Astrocyte of the spinal cord (primary cell): ENCODE measurements at regions not wholly inside any gene's neighbourhood (a gene's known extent, or its start where the extent isn't known, plus 50 kb on each side); places are given as distances from the start of the nearest gene placed in this dataset.

Experiments
- DNase-seq: peaks from one replicate; pipeline ENCODE4 v3.0.0; 2011; ENCODE audit warnings: low read depth, low spot score
- H3K4me3 ChIP-seq: 2 replicates; pipeline ENCODE4 v1.5.1; 2011; ENCODE audit warnings: low read depth, mild to moderate bottlenecking, low read length, moderate library complexity
- in situ Hi-C: cut with HindIII; loops from 2 replicates; pipeline ENCODE4 v1.10.0; 2017; ENCODE audit warnings: low sequenced_read_pairs
- TF ChIP-seq, protein P1 (sequence below): IDR thresholded peaks from 2 replicates; pipeline ENCODE4 v1.5.1; 2012; ENCODE audit warnings: low read depth, mild to moderate bottlenecking, low read length, inconsistent platforms

DNA sequence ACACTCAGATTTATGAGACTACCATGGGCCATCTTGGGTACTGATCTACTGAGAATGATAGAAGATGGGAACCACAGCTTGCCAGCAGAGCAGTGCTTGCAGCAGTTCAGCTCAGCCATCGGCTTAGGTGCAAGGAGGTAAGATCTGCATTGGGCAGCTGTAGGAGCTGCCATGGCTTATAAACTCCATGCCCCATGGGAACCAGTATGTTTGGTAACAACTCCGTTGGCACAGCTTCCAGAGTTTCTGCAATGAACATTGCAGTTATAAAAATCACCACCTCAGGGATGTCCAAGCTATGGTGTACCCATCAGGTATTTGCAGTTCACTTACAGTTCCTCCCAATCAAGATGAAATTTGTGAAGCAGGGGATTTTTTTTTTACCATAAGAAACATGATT lies 299.1 kb upstream of the ROPN1 start:
- no peak overlapping the region for H3K4me3 ChIP-seq
- DNase-seq, result no peak
- TF ChIP-seq, protein P1, sequence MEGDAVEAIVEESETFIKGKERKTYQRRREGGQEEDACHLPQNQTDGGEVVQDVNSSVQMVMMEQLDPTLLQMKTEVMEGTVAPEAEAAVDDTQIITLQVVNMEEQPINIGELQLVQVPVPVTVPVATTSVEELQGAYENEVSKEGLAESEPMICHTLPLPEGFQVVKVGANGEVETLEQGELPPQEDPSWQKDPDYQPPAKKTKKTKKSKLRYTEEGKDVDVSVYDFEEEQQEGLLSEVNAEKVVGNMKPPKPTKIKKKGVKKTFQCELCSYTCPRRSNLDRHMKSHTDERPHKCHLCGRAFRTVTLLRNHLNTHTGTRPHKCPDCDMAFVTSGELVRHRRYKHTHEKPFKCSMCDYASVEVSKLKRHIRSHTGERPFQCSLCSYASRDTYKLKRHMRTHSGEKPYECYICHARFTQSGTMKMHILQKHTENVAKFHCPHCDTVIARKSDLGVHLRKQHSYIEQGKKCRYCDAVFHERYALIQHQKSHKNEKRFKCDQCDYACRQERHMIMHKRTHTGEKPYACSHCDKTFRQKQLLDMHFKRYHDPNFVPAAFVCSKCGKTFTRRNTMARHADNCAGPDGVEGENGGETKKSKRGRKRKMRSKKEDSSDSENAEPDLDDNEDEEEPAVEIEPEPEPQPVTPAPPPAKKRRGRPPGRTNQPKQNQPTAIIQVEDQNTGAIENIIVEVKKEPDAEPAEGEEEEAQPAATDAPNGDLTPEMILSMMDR, result no peak
- in situ Hi-C loops, result no loop called here

DNA sequence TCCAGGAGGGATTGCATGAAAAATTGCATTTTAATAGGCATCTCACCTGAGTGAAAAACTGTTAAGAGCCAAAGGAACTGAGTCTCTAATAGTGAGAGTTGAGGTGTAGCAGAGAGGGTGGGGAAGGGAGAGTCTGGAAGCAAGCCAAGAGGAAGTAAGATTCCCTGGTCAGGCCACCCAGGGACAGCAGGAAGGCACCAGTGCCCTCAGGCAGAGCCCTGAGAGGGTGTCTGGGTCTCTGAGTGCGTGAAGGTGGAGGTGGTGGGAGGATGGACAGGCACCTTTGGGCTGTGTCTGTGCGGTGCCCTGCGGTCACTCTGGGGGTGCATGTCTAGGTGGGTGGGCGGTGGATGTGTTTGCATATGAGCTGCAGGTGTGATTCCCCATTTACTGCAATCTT lies 300.4 kb upstream of the ROPN1 start:
- no peak for DNase-seq
- TF ChIP-seq, protein P1, result no peak
- in situ Hi-C loops, result no loop called here
- no peak overlapping the region for H3K4me3 ChIP-seq

DNA sequence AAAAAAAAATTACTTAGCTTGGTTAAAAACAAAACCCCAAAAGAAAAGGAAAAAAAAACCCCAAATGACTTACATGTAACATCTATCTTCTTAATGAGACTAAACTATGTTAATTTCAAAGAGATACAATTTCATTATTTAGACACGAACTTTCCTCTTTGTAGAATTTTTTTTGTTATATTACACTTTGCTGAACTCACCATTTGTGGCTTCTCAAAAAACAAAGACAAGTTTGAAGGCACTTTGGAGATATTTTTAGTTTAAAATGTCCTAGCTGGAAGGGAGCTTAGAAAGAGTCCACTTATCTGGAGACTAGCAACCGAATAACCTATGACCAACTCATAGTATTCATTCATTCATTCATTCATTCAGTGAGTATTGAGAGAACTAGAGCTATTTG lies 301.7 kb upstream of the ROPN1 start:
- no peak overlapping the region for H3K4me3 ChIP-seq
- in situ Hi-C loops, result no loop called here
- DNase-seq, result no peak

DNA sequence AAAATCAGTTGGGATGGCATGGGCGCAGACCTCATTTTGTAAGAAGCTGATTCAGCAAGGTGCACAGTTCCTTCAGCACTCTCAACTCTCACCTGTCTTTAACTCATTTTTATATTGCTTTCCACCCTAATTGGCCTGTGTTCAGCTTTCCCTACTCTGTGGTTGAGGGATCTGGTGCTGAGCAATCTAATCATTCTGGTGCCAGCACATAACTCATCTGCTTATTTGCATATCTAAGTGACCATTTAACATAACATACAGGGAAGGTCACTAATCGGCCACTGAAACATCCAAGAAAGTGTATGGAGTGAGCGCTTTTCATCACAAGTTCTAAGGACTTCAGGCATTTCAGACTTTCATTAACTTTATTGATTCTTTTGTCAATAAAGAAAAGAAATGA lies 303.4 kb upstream of the ROPN1 start:
- in situ Hi-C loops, result no loop called here
- TF ChIP-seq, protein P1, result no peak
- DNase-seq, result no peak
- no peak overlapping the region for H3K4me3 ChIP-seq

More for the DNA sequence above, 301.7 kb upstream of the ROPN1 start:
- TF ChIP-seq, protein P1, result no peak

DNA sequence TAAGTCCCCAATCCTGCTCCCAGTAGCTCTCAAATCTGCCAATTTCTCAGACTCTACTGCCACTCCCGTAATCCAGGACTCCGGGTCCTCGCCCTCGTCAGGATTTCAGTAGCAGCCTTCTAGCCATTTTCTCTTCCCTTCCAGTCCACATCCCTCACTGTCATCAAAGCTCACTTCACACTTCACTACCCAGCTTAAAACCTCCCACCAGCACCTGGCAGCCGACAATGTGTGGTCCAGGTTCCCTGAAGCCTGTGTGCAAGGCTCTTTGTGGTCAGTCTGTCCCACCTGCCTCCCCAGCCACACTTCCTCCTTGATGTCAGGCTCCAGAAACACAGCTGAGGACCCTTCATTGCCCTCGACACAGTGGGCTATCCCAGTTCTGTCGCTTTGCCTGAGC lies 304.5 kb upstream of the ROPN1 start:
- DNase-seq, result no peak
- in situ Hi-C loops, result no loop called here
- H3K4me3 ChIP-seq, result no peak overlapping the region
- TF ChIP-seq, protein P1, result no peak

DNA sequence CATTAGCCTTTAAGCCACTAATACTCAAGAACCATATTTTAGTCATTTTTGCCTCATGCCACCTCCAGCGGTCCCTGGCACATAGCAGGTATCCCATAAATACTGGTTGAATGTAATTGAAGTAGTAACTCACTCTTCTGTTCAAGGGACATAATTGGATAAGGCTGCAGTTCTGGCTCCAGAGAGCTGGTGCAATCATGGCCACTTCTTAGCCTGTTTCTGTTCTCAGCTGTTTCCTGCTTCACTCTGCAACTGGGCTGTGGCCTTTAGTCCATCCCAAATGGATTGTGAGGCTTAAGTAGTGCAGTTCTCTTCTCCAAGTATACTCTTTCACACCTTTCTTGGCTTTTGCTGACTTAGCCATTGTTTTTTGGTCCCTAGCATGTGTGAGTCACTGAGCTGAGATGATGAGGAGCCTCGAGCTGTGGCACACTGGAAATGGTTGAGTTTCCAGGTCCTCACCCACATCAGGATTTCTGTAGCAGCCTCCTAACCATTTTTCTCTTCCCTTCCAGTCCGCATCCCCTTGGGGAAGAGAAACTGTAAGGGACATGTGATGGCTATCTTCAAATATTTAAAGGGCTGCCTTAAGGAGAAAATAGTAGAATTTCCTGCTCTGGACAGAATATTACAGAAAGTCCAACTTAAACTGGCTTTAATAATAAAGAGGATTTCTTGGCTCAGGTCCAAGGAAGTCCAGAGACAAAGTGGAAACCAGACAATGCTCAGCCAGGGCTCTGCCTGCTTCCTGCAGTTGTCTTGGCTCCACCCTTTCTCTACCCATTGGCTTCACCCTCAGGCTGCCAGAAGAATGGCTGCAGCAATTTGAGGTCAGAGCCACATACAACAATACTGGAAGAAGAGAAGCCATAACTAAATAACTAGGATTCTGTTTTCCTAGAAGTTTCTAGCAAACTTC lies 305.4 kb upstream of the ROPN1 start:
- DNase-seq, result no peak
- TF ChIP-seq, protein P1, result no peak
- H3K4me3 ChIP-seq, result no peak overlapping the region
- in situ Hi-C loops, result no loop called here
